Prostate gland (tissue), 2 donors: ENCODE measurements at regions not wholly inside any gene's neighbourhood (a gene's known extent, or its start where the extent isn't known, plus 50 kb on each side); places are given as distances from the start of the nearest gene placed in this dataset.

Source experiments
- CTCF ChIP-seq, 4 experiments: fragments of 200-600 bp in 2 of 4; fragments of 450-650 bp in 2 of 4; sonication (generic) in 2 of 4; IDR thresholded peaks; 1 replicate in 3 of 4; 2 replicates in 1 of 4; pipeline ENCODE4 v1.5.1; 2016 to 2019; ENCODE audit warnings: antibody characterized with exemption in 4 of 4, mild to moderate bottlenecking in 2 of 4, moderate library complexity in 2 of 4
- POLR2A ChIP-seq: fragments of 450-650 bp; IDR thresholded peaks from one replicate; pipeline ENCODE4 v1.6.1; 2016; ENCODE audit warnings: antibody characterized with exemption, mild to moderate bottlenecking
- POLR2AphosphoS5 ChIP-seq: sonication (generic); formaldehyde crosslinking; IDR thresholded peaks from one replicate; pipeline ENCODE4 v1.6.1; 2017; ENCODE audit warnings: antibody characterized with exemption

GRCh38 chr17:77388384-77389306 is 247.9 kb downstream of the SEC14L1 start:
- TF ChIP-seq POLR2AphosphoS5 (no peak), CTCF (IDR thresholded peaks at IDR 0.05) (no peak), POLR2A (no peak)
